NCI-H1417 (cell line): ENCODE measurements at regions not wholly inside any gene's neighbourhood (a gene's known extent, or its start where the extent isn't known, plus 50 kb on each side); places are given as distances from the start of the nearest gene placed in this dataset.
"Not testable (repeated sequence)": the region's sequence is repeated elsewhere in the genome, so short reads cannot be mapped to it uniquely, and the experiment has no call there.

Experiments used
- DNase-seq, 3 experiments: peaks; one replicate each; lab custom pipeline; 2025; lab: John Stamatoyannopoulos, UW

GRCh38 chr17:5898406-5898805 is 171.8 kb upstream of the WSCD1 start:
- no peak for DNase-seq

- DNase-seq, result no peak
These were observed 170.5 kb upstream of the WSCD1 start for GRCh38 chr17:5899496-5900195.

GRCh38 chr17:5901731-5902130 is 168.4 kb upstream of the WSCD1 start:
- DNase-seq, result no peak

GRCh38 chr17:5902181-5903140 is 167.7 kb upstream of the WSCD1 start:
- no peak for DNase-seq

- no peak for DNase-seq
These were observed 158.3 kb upstream of the WSCD1 start for GRCh38 chr17:5911919-5912318.

GRCh38 chr17:5913032-5913531 is 157.1 kb upstream of the WSCD1 start:
- DNase-seq, result peak in 2 of 3 experiments; percentile 78 to 91

- no peak for DNase-seq
These were observed 156.5 kb upstream of the WSCD1 start for GRCh38 chr17:5913641-5914040.

- no peak for DNase-seq
These were observed 154.8 kb upstream of the WSCD1 start for GRCh38 chr17:5915337-5915736.

GRCh38 chr17:5919089-5919488 is 151.1 kb upstream of the WSCD1 start:
- no peak for DNase-seq

GRCh38 chr17:5921512-5922282 is 148.5 kb upstream of the WSCD1 start:
- DNase-seq, result no peak

GRCh38 chr17:5922476-5922875 is 147.7 kb upstream of the WSCD1 start:
- DNase-seq, result peak in 1 of 3 experiments; percentile 49

- DNase-seq, result no peak
These were observed 140.5 kb upstream of the WSCD1 start for GRCh38 chr17:5929721-5930120.

GRCh38 chr17:5930555-5930954 is 139.6 kb upstream of the WSCD1 start:
- not testable (repeated sequence) for DNase-seq

- peak in 2 of 3 experiments; percentile 53 to 83 for DNase-seq
These were observed 138.6 kb upstream of the WSCD1 start for GRCh38 chr17:5931616-5932015.

GRCh38 chr17:5933430-5933829 is 136.7 kb upstream of the WSCD1 start:
- DNase-seq, result no peak

GRCh38 chr17:5941258-5941657 is 128.9 kb upstream of the WSCD1 start:
- no peak for DNase-seq

- DNase-seq, result no peak
These were observed 127.5 kb upstream of the WSCD1 start for GRCh38 chr17:5942687-5943086.

- no peak for DNase-seq
These were observed 126.9 kb upstream of the WSCD1 start for GRCh38 chr17:5943232-5943631.

GRCh38 chr17:5943982-5944381 is 126.2 kb upstream of the WSCD1 start:
- peak in 1 of 3 experiments; percentile 27 for DNase-seq

GRCh38 chr17:5947701-5948180 is 122.4 kb upstream of the WSCD1 start:
- no peak for DNase-seq

- no peak for DNase-seq
These were observed 121.4 kb upstream of the WSCD1 start for GRCh38 chr17:5948811-5949210.

- DNase-seq, result no peak
These were observed 119.3 kb upstream of the WSCD1 start for GRCh38 chr17:5950878-5951277.
